ENCODE measurements at regions not wholly inside any gene's neighbourhood (a gene's known extent, or its start where the extent isn't known, plus 50 kb on each side); places are given as distances from the start of the nearest gene placed in this dataset.

GRCh38 chr2:83602753-83603152, 856.3 kb downstream of the SUCLG1 start:
- TF ChIP-seq CTCF (IDR thresholded peaks at IDR 0.05) (no peak), RFX5 (IDR thresholded peaks at IDR 0.05) (no peak), MAX (IDR thresholded peaks at IDR 0.05) (no peak), ZNF302 (CRISPR knock-in tag; IDR thresholded peaks at IDR 0.05) (no peak), GATA3 (IDR thresholded peaks at IDR 0.05; ENCODE audit: borderline replicate concordance) (no peak), CHD4 (IDR thresholded peaks at IDR 0.05; ENCODE audit: borderline replicate concordance) (no peak), RARB (CRISPR knock-in tag; IDR thresholded peaks at IDR 0.05) (no peak), RCOR1 (IDR thresholded peaks at IDR 0.05; ENCODE audit: low read depth, low read length) (no peak), JUNB (IDR thresholded peaks at IDR 0.05) (no peak), CEBPB (IDR thresholded peaks at IDR 0.05) (no peak), SREBF2 (IDR thresholded peaks at IDR 0.05) (no peak), REST (IDR thresholded peaks at IDR 0.05) (no peak), MYC (IDR thresholded peaks at IDR 0.05; ENCODE audit: borderline replicate concordance, low read length) (no peak), EP300 (IDR thresholded peaks at IDR 0.05) (no peak)
